NCI-H446 treated with DMSO at 0.1 percent for 48 hours (cell line): ENCODE measurements at regions not wholly inside any gene's neighbourhood (a gene's known extent, or its start where the extent isn't known, plus 50 kb on each side); places are given as distances from the start of the nearest gene placed in this dataset.

Experiments
- DNase-seq: peaks from one replicate; lab custom pipeline; 2025; lab: John Stamatoyannopoulos, UW

DNA sequence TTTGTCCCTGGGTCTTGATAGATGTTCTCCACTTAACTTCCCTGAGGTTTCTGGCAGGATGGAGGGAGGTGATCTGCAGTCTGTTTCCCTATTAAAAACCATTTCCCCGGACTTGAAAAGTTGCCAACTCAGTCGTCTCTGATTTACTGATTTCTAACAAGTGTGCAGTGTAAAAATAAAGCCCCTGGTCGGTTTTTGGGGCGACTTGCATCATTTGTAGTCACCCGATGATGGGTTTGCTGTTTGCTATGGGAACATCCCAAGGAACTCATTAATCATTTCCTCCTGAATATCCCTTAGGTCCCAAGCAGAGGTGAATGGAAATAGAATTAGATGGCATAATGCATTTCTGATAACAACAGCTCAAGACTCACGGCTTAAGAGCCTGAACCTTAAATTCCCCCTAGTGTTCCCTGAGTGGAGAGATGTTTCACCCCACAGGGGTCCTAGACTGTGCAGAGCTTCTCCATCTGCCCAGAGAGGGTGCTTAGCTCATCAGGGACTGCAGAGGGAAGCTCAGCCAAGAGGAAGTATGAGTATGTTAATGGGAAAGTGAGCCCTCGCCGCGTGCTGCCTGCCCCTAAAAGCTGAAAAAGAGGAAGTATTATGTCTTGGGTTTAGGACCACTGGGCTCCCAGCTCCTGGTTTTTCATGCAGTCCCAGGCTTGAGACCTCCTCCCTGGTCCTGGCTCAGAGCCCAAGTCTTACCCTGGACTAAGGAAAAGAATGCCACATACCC lies 115.1 kb upstream of the DAP start:
- no peak for DNase-seq

DNA sequence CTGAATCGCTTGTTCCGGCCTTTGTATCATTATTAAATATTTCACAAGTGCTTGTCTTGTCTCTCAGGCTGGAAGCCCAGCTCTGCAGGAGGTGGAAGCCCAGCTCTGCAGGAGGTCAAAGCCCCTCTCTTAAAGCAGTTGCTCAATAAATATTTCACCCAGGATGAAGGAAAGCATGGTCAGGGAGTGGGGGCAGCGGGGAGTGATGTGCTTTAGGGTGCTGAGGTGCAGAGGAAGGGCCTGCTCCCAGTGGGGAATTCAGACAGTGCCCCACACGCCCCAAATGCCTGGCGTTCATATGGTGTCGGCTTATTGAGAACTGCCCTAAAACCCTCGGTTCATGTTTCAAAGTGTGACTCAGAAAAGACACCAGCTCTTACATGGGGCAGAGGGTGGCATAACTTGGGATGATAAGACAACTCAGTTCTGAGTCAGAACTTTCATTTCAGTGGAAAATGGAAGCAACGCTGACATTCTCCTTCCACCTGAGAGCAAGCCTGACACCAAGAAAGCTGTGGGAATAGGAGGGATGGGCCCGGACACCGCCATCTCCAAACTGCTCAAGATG lies 114.3 kb upstream of the DAP start:
- DNase-seq, result no peak

DNA sequence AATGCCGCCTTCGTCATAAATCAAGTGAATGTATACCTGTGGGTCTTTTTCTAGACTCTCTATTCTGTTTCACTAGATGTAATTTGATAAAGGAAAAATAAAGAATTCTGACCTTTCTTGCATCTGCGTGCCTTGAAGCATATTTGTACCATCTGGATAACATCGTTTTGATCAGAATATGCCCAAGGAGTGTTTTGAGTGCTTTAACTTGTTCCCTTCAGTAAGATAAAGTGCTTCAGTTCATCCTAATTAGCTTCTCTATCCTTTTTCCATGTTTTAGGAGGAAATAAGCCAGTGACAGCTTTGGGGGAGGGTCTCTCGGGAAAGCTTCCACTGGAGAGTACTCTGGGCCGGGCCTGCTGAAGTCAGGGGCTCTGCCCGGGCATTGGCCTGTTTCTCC lies 113.5 kb upstream of the DAP start:
- no peak for DNase-seq

DNA sequence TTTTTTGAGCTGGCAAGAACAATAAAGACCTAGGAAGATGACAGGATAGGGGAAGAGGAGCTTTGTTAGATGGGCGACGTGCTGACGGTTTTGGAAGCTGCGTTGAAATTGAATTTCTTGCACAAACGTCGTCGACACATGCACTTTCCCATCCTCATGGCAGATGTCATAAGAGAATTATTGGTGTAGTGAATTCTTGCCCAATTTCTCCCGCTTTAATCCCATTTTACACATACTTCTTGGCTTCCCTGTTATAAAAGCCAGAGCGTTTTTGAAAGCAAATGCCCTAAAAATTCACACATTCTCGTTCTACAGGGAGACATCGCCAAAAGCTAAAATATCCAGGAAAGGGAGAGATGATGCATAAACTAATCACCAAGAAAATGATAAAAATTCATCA lies 109.8 kb upstream of the DAP start:
- DNase-seq, result no peak

DNA sequence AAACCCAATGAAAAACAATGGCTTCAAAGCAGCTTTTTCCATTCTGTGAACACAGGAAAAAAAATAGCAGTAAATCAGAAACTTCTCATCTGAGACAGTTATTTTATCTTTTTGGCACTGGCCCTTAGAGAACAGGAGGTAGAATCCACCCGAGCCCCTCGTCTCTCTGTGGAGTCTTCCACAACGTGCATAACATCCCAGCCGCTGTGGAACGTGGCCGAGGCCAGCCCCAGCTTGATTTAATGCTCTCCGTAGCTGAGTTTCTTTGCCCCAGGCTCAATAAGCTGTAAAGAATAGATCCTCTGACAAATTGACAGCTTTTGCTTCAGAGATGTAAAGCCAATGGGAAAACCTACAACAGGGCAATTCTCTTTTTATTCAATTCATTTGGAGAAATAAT lies 107.9 kb upstream of the DAP start:
- DNase-seq, result no peak

DNA sequence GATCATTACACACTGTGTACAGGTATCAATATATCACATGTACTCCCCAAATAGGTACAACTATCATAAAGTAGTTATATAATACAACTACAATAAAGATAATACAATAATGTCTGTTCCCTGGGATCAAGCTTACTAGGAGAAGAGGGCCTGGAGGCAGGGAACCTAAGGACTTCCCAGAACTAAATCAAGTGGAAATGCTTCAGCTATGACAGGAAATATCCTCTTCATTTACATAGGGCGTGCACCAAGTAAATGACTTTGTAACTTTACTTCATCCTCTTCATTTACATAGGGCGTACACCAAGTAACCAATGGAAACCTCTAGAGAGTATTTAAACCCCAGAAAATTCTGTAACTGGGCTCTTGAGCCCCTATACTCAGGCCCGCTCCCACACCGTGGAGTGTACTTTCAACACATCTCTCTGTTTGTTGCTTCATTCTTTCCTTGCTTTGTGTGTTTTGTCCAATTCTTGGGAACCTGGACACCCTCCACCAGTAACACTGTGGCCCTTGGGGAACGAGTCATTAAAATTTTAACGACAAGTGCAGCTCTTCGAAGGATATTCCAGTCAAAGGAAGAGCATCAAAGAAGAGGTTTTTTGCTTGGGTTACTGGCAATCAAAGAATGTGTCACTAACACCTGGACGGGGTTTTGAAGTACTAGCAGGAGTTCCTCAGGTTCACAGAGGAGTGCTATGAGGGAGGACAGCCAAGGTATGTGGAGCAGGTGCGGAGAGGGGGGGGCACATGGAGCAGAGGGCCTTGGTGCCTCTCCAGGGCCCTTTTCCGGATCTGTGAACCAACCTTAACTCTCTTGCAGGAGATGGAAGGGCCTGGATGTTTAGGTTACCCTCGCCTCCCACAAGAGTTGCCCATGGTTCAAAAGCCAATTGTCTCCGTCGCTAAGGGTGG lies 106.6 kb upstream of the DAP start:
- DNase-seq, result no peak

DNA sequence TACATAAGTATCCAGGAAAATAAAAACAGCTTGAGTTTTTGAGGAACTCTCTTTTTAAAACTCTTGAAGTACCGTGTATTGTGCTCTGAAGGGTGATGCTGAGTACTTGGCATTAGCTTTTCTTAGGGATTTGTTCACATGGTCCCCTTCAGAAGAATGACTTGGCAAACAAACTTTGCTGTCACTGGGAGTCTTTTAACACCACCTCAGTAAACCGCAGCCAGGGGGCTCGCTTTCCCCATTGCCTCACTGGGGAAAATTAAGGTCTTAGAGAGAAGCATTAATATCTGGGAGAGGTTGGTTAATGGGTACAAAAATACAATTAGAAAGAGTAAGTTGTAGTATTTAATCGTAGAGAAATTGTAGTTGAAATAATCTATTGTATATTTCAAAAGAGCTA lies 105.9 kb upstream of the DAP start:
- DNase-seq, result no peak

DNA sequence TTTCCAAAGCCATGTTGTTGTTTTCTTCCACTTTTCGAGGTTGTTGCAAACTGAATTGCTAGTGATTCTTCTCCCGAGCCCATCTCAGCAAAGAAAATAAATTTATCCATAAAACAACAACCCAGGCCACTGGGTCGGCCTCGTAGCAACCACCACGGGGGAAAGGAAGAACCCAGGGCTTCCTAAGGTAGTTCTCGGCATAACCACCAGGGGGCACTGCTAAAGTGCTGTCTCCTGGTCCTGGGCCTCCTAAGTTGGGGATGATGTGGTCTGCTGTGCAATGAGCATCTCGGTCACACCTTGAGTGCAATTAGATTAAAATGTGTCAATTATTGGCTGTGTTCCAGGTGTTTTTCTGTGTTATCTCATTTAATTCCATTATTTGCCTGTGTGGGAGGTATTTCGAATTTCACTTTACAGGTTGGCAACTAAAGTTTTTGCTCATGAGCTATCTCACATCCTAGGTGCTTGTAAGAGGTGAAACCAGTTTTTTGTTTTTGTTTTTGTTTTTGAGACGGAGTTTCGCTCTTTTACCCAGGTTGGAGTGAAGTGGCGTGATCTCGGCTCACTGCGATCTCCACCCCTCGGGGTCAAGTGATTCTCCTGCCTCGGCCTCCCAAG lies 102.8 kb upstream of the DAP start:
- peak; percentile 53 for DNase-seq

DNA sequence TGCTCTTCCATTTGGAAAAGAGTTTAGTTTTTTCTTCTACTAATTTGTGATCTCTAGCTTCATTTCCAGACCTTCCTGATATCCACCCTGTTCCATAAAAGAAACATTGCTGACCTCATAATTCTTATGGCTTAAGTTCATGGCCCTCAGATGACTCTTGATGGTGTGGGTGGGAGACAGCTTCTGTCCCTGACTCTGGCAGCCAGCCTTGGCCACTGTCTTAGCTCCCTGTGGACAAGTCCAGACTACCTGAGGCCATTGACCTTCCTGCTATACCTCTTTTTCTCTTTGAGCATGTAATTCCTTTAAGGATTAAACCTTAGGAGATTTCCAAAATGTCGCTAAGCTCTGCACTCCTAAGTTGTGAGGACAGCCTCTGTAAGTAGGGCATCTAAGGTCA lies 101.1 kb upstream of the DAP start:
- no peak for DNase-seq

DNA sequence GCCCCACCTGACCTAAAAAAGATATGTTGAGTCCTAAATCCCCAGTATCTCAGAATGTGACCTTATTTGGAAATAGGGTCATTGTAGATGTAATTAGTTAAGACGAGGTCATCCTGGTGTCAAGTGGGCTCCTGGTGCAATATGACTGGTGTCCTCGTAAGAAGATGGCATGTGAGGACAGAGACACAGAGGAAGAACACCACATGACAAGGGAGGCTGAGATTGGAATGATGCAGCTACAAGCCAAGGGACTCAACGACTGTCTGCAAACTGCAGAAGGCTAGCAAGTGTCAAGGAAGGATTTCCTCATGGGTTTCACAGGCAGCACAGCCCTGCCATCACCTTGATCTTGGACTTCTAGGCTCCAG lies 100.4 kb upstream of the DAP start:
- DNase-seq, result no peak

DNA sequence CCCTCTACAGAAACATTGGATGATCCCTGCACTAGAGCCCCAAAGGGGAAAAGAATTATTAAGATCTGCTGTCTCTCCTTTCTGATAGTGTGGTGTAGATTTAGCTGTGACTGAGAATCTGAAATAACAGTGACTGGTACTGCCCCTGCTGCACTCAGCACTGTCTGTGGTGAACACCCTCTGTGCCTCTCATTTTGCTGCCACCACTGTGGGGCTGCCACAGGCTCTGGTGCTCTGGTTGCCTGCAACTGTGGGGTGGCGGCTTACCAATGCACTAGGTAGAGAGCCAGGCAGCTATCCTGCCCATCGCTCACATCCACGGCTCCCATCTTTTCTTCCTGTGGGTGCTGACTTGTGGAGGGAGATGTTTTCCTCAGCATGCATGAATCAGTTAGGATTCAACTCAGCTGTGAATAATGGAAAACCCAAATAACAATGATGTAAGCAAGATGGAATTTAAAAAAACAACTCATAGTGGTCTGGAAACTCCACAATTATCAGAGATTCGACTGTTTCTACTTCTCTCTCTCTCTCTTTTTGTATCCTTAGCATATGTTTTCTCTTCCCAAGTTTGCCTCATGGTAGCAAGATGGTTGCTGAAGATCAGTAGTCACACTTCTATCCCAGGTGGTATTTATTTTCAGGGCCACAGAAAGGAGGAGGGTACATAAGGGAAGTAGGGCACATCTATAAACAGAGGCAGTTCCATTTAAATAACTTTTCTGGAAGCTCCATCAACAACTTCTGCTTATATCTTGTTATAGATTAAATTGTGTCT lies 99.8 kb upstream of the DAP start:
- DNase-seq, result no peak

DNA sequence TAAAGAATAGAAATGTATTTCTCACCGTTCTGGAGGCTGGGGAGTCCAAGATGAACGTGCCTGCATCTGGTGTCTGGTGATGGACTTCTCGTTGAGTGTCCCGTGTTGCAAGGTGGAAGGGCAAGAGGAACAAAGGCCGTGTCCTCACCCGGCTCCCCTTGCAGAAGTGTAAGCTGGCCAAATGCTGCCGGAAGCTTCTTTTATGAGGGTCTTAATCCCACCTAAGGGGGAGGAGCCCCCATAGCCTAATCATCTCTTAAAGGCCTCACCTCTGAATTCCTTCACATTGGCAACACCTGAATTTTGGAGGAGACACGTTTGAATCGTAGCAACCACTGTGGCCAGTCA lies 99.1 kb upstream of the DAP start:
- DNase-seq, result no peak

DNA sequence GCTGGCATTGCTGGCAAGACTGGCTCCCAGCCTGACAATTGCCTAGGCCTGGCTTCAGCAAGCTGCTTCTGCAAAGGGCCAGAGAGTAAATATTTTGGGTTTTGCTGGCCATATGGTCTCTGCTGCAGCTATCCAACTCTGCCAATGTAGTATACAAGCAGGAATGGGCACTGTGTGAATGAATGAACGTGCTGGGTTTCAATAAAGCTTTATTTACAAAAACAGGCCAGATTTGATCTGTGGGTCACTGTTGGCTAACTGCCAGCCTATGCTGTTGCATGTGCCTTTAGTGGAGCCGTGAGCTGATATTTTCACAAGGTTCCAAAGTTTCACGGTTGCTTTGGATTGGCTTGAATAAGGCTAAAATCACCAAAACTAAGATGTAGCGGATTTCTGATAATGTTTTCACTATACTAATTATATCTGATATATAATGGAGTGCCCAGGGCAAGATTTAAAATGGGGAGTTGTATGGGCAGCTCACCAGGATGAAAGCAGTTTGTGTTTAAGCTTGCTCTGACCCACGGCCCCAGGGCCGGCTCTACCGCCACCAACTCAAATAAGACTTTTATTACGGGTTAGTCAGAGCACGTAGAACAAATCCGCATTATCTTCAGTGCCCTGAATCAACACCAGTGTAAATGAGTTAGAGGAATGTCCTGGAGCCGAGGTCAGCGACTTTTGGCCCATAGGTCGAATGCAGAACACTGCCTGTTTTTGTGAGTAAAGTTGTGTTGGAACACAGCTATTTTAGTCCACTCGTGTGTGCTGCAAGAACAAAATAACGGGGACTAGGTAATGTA lies 98.6 kb upstream of the DAP start:
- DNase-seq, result peak; percentile 69

DNA sequence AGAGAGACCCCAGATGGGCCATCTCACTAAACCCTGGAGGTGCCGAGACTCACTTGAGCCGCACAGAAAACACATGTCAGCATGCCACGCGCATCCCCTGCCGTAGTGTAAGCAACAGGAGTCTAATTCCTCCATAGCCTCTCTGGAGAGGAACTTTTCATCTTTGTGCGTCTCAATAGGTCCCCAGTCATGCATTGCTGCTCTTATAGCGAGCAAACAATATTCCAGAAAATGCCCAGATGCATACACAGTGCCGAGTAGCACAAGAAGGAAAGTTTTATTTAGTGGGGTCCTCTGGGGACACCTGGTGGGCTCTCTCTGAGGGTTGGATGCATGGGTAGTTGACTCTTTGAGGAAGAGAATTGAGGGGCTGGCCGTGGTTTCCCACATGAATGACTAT lies 97.9 kb upstream of the DAP start:
- no peak for DNase-seq

DNA sequence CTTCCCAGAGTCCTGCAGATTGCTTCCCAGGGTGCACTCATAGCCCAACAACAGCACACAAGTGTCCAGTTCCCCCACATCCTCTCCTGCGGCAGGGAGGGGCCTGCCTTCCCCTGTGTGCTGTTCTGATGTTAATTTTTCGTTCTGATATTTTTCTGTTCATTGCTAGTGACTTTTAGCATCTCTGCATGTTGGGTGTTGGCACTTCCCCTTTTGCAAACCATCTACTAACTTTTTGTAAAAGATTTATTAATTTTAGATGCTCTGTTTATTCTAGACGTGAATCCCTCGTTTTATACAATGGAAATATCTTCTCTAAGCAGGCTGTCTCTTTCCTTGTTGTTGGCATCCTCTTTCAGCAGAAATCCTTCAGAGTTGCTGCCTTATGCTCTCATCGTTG lies 97.3 kb upstream of the DAP start:
- no peak for DNase-seq

DNA sequence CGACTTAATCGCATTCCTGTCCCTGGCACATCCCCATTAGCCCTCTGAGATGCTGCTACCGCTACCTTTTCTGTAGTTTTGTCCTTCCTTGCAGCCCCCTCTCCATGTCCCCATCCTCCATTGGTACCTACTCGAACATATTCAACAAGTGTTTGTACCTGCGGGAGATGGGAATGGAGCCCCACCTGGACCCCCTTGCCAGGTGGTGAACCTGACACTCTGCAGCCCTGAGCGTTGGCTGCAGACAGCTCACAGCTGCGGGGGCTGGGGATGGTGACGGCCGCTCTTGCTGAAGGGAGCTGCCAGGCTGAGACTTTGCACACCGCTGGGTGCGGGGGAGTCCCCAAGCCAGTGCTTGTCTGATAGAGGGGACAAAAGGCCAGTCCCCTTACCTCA lies 96.3 kb upstream of the DAP start:
- DNase-seq, result no peak

DNA sequence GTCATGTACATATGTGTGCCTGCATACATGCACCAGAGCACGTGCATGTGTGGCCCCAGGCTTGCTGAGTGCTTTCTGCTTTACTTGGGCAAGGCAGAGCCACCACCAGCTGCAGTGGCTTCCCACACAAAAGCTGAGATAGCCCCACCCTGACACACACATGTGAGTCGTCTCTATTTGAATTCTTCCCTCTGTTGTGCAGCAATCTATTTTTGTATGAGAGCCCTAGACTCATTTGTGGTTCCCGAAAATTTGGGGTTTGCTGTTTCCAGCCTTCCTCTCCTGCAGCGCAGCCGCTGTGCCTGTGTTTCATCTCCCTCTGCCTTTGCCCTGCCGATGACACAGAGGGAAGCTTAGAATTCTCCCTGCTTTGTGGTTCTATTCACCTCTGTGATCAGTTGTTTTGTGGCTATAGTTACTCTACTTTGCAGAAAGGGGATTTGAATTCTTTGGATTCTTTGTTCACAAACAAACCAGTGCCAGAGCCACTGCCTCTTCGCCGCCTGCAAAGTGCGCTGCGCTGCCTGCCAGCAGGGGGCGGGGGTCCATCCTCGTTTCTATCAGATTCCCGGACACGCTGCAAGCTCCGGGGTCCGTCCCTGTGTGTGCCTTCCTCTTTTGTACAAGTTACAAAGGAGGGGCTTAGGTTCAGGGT lies 95.8 kb upstream of the DAP start:
- DNase-seq, result no peak

DNA sequence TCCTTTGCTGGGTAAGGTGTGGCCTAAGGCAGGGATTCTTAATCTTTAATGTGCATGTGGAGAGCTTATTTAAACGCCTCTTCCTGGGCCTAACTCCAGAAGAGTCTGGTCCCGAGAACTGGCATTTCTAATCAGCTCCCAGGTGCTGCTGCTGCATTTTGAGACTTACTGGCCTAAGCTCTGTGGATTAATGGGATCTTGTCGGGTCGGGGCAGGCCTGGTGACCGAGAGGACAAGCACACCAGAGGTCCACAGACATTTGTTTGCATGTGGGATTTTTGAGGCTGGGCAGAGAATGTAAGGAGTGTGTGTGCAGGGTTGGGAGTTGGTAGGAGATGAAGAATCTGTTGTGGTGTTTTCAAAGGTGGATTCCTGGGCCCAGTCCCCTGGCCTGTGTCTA lies 95.0 kb upstream of the DAP start:
- no peak for DNase-seq

DNA sequence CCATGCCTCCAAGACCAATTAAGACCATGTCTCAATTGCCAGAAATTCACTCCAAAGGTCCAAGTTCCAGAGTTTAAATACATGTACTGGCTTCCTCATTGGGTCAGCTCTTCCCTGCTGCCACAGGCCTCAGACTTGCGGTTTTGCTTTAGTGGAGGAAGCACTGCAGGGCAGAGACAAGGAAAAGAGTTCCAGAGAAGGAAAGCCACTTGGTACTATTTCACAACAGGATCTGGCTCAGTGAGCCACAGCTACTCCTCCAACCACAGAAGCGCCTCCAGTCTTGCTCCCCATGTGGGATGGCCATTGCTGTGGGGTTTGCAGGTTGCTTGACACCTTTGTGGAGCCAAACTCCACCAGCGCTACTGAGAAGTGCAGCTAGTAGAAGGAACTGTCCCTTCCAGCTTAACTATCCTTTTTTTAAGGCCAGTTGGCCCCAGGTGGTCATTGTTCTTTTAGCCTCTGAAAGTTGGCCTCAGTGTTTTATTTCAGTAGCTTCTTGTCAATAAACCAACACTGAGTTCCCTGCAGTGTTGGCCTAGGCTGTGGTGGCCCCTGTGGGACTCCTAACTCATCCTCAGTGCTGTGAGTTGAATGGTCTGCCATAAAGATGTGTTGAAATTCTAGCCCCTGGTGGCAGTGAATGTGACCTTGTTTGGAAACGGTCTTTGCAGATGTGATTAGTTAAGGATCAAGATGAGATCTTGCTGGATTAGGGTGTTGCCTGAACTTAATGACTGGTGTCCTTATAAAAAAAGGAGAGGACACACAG lies 93.7 kb upstream of the DAP start:
- no peak for DNase-seq

DNA sequence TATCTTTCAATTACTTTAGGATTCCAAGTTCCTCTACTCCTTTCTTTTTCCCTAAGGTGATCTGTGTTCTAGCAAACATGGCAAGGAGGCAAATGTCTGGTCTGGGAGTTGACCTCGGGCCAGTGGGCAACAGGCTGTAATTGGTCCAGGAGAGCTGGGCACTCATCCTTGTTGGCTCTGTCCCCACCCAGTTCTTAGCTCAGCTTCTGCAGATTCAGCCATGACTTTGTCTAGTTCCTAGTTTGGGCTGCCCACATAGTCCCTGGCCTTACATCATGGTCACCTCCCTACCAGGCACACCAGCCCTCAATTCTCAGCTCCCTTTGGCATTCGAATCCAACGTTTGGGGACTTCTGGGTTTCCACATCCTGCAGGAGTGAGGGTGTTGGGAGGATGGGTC lies 92.1 kb upstream of the DAP start:
- DNase-seq, result no peak
